CD14-positive monocyte (primary cell): ENCODE measurements at regions not wholly inside any gene's neighbourhood (a gene's known extent, or its start where the extent isn't known, plus 50 kb on each side); places are given as distances from the start of the nearest gene placed in this dataset.

Experiments used
- DNase-seq, 3 donors: peaks; one replicate each; pipeline ENCODE4 v3.0.0-alpha.2; 2011 to 2022
- H2AFZ ChIP-seq: 2 replicates; pipeline ENCODE4 v1.6.0; 2012; ENCODE audit warnings: mild to moderate bottlenecking, low read depth, low read length, inconsistent platforms; ENCODE audit not compliant: insufficient read depth, poor library complexity, severe bottlenecking
- H3K27ac ChIP-seq, 2 donors: 1 replicate in 1 of 2; 2 replicates in 1 of 2; pipeline ENCODE4 v1.5.1; 2012 to 2013; ENCODE audit warnings: low read length in 2 of 2, control low read depth in 1 of 2, inconsistent platforms in 1 of 2, low read depth in 1 of 2, mild to moderate bottlenecking in 1 of 2
- H3K27me3 ChIP-seq, 2 donors: one replicate each; pipeline versions ENCODE4 v1.6.0 to v1.6.1; 2011 to 2013; ENCODE audit warnings: low read length in 2 of 2; ENCODE audit not compliant: control insufficient read depth in 2 of 2, insufficient read depth in 2 of 2
- H3K36me3 ChIP-seq, 2 donors: replicated peaks in 1 of 2; 1 replicate in 1 of 2; 2 replicates in 1 of 2; pipeline versions ENCODE4 v1.5.1 to v1.6.1; 2012 to 2013; ENCODE audit warnings: low read length in 2 of 2, control low read depth in 1 of 2, inconsistent platforms in 1 of 2, mild to moderate bottlenecking in 1 of 2; ENCODE audit not compliant: insufficient read depth in 2 of 2, control insufficient read depth in 1 of 2
- H3K4me1 ChIP-seq, 2 donors: 1 replicate in 1 of 2; 2 replicates in 1 of 2; pipeline versions ENCODE4 v1.5.1 to v1.6.1; 2012 to 2013; ENCODE audit warnings: low read length in 2 of 2, control low read depth in 1 of 2, inconsistent platforms in 1 of 2, mild to moderate bottlenecking in 1 of 2, moderate library complexity in 1 of 2; ENCODE audit not compliant: insufficient read depth in 2 of 2, control insufficient read depth in 1 of 2
- H3K4me2 ChIP-seq: replicated peaks from 2 replicates; pipeline ENCODE3; 2012; ENCODE audit warnings: low read length, moderate library complexity, mild to moderate bottlenecking; ENCODE audit not compliant: poor library complexity, severe bottlenecking; ENCODE audit errors: extremely low read depth
- H3K4me3 ChIP-seq, 3 experiments: fragments of 200-600 bp in 1 of 3; sonication (generic) in 1 of 3; replicated peaks in 1 of 3; 1 replicate in 2 of 3; 2 replicates in 1 of 3; pipeline ENCODE4 v1.5.1; 2011 to 2013; ENCODE audit warnings: low read length in 3 of 3, mild to moderate bottlenecking in 3 of 3, control low read depth in 2 of 3, low read depth in 2 of 3, inconsistent platforms in 1 of 3, moderate library complexity in 1 of 3
- H3K79me2 ChIP-seq: 2 replicates; pipeline ENCODE4 v1.6.0; 2012; ENCODE audit warnings: mild to moderate bottlenecking, control low read depth, inconsistent platforms, low read length, moderate library complexity; ENCODE audit not compliant: insufficient read depth
- H3K9ac ChIP-seq: 2 replicates; pipeline ENCODE4 v1.6.0; 2017; ENCODE audit warnings: low read length, mild to moderate bottlenecking; ENCODE audit not compliant: insufficient read depth, poor library complexity, severe bottlenecking
- H3K9me3 ChIP-seq, 2 donors: replicated peaks in 1 of 2; 1 replicate in 1 of 2; 2 replicates in 1 of 2; pipeline versions ENCODE4 v1.5.1 to v1.6.1; 2012 to 2013; ENCODE audit warnings: low read length in 2 of 2, control low read depth in 1 of 2; ENCODE audit not compliant: control insufficient read depth in 1 of 2, insufficient read depth in 1 of 2
- H4K20me1 ChIP-seq: 2 replicates; pipeline ENCODE4 v1.6.0; 2012; ENCODE audit warnings: mild to moderate bottlenecking, low read length, control low read depth, moderate library complexity; ENCODE audit not compliant: insufficient read depth
- H3K27ac Mint-ChIP-seq, 7 donors: one replicate each; pipeline ENCODE4 v1.8.0; 2020; ENCODE audit warnings: mild to moderate bottlenecking in 7 of 7, mixed read lengths in 7 of 7, moderate library complexity in 6 of 7, inconsistent platforms in 2 of 7
- H3K27me3 Mint-ChIP-seq, 3 donors: one replicate each; pipeline ENCODE4 v1.8.0; 2021 to 2022; ENCODE audit warnings: low read depth in 3 of 3, mild to moderate bottlenecking in 3 of 3, mixed read lengths in 3 of 3, moderate library complexity in 3 of 3, inconsistent platforms in 1 of 3
- H3K36me3 Mint-ChIP-seq, 2 donors: one replicate each; pipeline ENCODE4 v1.8.0; 2020; ENCODE audit warnings: mixed read lengths in 2 of 2, inconsistent platforms in 1 of 2, mild to moderate bottlenecking in 1 of 2
- H3K4me1 Mint-ChIP-seq: one replicate; pipeline ENCODE4 v1.8.0; 2020; ENCODE audit warnings: mild to moderate bottlenecking, mixed read lengths
- H3K4me3 Mint-ChIP-seq, 2 donors: one replicate each; pipeline ENCODE4 v1.8.0; 2020; ENCODE audit warnings: mild to moderate bottlenecking in 2 of 2, mixed read lengths in 2 of 2, moderate library complexity in 1 of 2
- H3K9me3 Mint-ChIP-seq, 7 donors: one replicate each; pipeline ENCODE4 v1.8.0; 2020 to 2022; ENCODE audit warnings: mixed read lengths in 7 of 7, mild to moderate bottlenecking in 6 of 7, moderate library complexity in 6 of 7, inconsistent platforms in 2 of 7
- CTCF ChIP-seq: fragments of 200-600 bp; IDR thresholded peaks from one replicate; pipeline ENCODE4 v1.8.0; 2022; ENCODE audit warnings: antibody characterized with exemption, mild to moderate bottlenecking
- WGBS: methylation state at CpG from one replicate; pipeline ENCODE4 v1.1.5; 2013; ENCODE audit warnings: missing lambda C conversion rate; ENCODE audit not compliant: insufficient coverage; 5-methylcytosine and 5-hydroxymethylcytosine counted together
- intact Hi-C, 2 donors: fragments of 100-400 bp; cut with micrococcal nuclease; formaldehyde crosslinking; loops; one replicate each; pipeline versions ENCODE4 v1.15.0 to v1.15.1; 2023

GRCh38 chr4:147020456-147020855 lies 74.8 kb upstream of the TTC29 start:
- Histone ChIP-seq H3K79me2 (no peaks in the 10 kb centered on the region), H3K27ac (no peak overlapping the region), H2AFZ (no peak overlapping the region), H3K4me1 (no peaks in the 10 kb centered on the region), H3K4me3 (no peak overlapping the region), H3K36me3 (no peaks in the 10 kb centered on the region), H3K4me2 (no peak overlapping the region), H4K20me1 (no peaks in the 10 kb centered on the region), H3K9me3 (no peaks in the 10 kb centered on the region), H3K9ac (no peak overlapping the region), H3K27me3 (no peaks in the 10 kb centered on the region)
- Mint-ChIP-seq H3K36me3 (no peaks in the 10 kb centered on the region), H3K4me1 (no peaks in the 10 kb centered on the region), H3K27me3 (peaks cover 0 to 2% (median 0%) of the 10 kb centered on the region in 3 donors), H3K9me3 (no peaks in the 10 kb centered on the region), H3K27ac (no peak overlapping the region), H3K4me3 (no peak overlapping the region)
- intact Hi-C loops, result no loop called here
- DNase-seq, result no peak
- WGBS, result no CpG with 5 or more reads among the region's 4 CpGs
- no peak for TF ChIP-seq CTCF

GRCh38 chr4:147025042-147025441 lies 79.4 kb upstream of the TTC29 start:
- Histone ChIP-seq H3K79me2 (no peaks in the 10 kb centered on the region), H3K9ac (no peak overlapping the region), H3K4me1 (no peaks in the 10 kb centered on the region), H3K9me3 (no peaks in the 10 kb centered on the region), H3K4me3 (no peak overlapping the region), H3K27me3 (no peaks in the 10 kb centered on the region), H2AFZ (no peak overlapping the region), H4K20me1 (no peaks in the 10 kb centered on the region), H3K36me3 (no peaks in the 10 kb centered on the region), H3K4me2 (no peak overlapping the region), H3K27ac (no peak overlapping the region)
- Mint-ChIP-seq H3K27ac (no peak overlapping the region), H3K9me3 (no peaks in the 10 kb centered on the region), H3K27me3 (peaks cover 0 to 2% (median 0%) of the 10 kb centered on the region in 3 donors), H3K36me3 (no peaks in the 10 kb centered on the region), H3K4me3 (no peak overlapping the region), H3K4me1 (no peaks in the 10 kb centered on the region)
- no peak for TF ChIP-seq CTCF
- no CpG with 5 or more reads among the region's 2 CpGs for WGBS
- intact Hi-C loops, result no loop called here
- DNase-seq, result no peak
